GM11168 (cell line): ENCODE measurements at regions not wholly inside any gene's neighbourhood (a gene's known extent, or its start where the extent isn't known, plus 50 kb on each side); places are given as distances from the start of the nearest gene placed in this dataset.

Experiments used
- in situ Hi-C: fragments of 300-500 bp; cut with MboI; formaldehyde crosslinking; loops from one replicate; pipeline ENCODE4 v1.12.0; 2022; ENCODE audit warnings: low sequenced_read_pairs; ENCODE audit not compliant: unreplicated experiment

DNA sequence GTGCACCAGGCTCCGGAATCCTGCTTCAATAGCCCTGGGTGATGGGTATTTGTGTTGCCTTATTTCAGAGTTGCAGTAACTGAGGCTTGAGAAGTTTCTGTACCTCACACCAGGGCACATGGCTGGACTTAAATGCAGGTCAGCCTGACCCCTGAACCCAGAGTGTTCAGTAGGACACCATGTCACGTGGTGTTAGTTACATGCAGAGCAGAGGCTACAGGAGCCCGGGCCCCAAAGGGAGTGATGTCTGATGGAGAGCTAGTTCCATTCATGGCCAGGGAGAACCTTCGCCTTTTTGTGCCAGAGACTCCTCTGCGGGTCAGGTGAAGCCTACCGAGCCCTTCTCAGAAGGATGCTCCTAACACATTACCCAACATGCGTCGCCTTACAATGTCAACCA lies 161.4 kb upstream of the CST7 start:
- in situ Hi-C loops: no loop called here

GRCh38 chr20:24789877-24790276 lies 159.2 kb upstream of the CST7 start:
- in situ Hi-C loops: no loop called here

GRCh38 chr20:24790746-24791283 lies 158.3 kb upstream of the CST7 start:
- in situ Hi-C loops: no loop called here

DNA sequence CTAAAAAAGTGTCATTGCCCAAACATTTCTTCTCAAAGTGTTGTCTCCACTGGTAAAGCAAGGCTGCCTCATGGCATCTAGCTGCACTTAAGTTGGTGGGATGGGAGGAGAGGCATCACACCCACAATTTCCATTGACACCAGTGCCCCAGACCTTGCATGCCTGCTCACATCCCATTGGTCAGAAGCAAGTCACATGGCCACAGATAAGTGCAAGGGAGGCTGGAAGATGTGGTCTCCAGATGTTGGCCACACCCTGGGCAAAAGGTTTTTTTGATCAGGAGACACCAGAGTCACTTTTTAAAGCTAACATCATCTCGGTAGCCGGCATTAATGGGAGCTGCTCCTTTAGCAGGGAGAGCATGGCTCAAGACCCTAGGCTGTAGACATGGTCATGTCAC lies 157.1 kb upstream of the CST7 start:
- in situ Hi-C loops: no loop called here

- in situ Hi-C loops: no loop called here
Observed at GRCh38 chr20:24792641-24793495, 156.2 kb upstream of the CST7 start.

DNA sequence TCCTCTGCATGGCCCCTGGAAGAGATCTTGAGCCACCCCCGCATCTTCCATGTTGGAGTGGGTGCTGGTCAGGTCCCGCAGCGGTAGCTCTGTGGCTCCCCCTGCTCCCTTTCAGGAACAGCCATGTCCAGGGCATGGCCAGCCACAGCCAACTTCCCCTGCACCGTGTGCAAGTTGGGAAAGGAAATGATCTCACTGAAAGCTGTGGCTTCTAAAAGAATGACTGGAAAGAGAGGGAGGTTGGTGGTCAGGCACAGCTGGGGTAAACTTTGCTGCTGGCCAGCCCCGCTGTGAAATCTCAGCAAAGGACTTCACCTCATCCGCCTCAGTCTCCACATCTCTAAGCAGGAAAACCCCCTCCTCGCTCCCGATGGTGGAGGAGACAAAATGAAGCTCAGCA lies 153.6 kb upstream of the CST7 start:
- in situ Hi-C loops: no loop called here

GRCh38 chr20:24796236-24796635 lies 152.8 kb upstream of the CST7 start:
- in situ Hi-C loops: no loop called here

- in situ Hi-C loops: no loop called here
Observed at GRCh38 chr20:24797113-24797512, 152.0 kb upstream of the CST7 start.

DNA sequence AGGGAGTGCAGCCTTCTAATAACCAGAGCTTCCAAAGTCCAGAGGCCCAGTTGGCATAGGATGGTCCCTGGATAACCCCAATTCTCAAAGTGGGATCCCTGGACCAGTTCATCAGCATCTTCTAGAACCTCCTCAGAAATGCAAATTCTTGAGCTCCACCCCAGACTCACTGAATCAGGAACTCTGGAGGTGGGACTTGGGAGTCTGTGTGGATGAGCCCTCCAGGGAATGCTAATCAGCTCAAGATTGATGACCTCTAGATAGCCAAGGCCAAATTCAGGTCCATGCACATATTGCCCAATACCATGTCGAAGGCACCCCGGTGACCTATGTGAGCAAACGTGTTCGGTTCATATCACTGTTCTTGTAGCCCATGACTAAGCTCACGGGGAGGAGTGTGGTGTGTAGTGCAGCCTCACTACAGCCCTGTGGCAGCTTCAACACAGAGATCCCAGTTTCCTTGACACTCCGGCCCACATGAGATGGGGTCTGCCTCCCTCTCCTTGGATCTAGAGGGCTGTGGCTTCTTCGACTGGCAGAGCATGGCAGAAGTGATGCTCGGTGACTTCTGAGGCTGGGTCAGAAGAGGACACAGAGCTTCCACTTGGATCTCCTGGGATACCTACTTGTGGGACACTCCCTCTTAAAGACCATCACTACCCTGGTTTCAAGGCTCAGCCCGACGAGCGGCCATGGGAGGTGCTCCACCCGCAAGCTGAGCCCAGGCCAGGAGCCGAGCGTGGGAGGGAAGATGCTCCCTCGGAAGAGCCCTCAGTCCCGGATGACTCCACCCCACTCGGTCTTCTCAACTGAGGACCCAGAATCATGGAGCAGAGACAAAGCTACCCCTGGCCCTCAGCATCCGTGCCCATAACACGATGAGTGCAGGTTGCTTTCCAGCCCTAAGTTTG lies 151.1 kb upstream of the CST7 start:
- in situ Hi-C loops: no loop called here

GRCh38 chr20:24798930-24799705 lies 150.0 kb upstream of the CST7 start:
- in situ Hi-C loops: no loop called here

GRCh38 chr20:24799971-24800580 lies 149.0 kb upstream of the CST7 start:
- in situ Hi-C loops: no loop called here

GRCh38 chr20:24802286-24802820 lies 146.7 kb upstream of the CST7 start:
- in situ Hi-C loops: no loop called here

- in situ Hi-C loops: no loop called here
Observed at GRCh38 chr20:24804481-24805206, 144.4 kb upstream of the CST7 start.

DNA sequence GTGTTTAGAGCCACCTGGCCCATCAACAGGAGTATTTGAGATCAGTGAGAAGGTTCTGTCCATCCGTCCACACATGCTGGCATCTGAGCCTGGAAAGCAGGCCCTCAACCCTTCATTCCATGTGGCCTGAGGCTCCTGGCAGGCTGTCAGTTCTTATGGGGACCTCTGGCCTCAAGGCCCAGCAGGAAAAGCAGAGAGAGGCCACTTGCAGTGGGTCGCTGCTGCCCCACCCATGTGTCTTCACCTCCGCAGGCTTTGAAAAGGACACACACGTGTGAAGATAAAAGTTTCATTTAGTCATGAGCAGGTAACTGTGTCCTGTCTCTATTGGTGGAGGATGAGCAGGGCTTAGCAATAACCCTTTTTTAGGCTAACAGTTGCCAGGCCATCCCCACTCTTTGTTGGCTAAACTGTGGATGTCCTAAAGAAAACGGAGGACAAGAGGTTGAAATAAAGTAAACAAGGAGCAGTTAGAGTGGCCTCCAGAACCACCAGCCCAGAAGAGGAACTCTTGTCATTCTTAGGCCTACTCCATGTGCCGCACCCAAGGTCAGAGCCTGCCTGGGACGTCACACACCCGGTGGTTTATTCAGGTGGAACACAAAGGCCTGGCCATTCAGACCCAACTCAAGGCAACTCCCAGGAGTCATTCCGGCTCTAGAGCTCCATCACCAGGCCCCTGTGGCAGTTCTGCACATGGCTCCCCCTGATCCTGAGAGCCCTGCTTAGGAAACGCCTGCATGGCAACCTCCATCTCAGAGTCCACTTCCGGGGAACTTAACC lies 143.4 kb upstream of the CST7 start:
- in situ Hi-C loops: no loop called here

DNA sequence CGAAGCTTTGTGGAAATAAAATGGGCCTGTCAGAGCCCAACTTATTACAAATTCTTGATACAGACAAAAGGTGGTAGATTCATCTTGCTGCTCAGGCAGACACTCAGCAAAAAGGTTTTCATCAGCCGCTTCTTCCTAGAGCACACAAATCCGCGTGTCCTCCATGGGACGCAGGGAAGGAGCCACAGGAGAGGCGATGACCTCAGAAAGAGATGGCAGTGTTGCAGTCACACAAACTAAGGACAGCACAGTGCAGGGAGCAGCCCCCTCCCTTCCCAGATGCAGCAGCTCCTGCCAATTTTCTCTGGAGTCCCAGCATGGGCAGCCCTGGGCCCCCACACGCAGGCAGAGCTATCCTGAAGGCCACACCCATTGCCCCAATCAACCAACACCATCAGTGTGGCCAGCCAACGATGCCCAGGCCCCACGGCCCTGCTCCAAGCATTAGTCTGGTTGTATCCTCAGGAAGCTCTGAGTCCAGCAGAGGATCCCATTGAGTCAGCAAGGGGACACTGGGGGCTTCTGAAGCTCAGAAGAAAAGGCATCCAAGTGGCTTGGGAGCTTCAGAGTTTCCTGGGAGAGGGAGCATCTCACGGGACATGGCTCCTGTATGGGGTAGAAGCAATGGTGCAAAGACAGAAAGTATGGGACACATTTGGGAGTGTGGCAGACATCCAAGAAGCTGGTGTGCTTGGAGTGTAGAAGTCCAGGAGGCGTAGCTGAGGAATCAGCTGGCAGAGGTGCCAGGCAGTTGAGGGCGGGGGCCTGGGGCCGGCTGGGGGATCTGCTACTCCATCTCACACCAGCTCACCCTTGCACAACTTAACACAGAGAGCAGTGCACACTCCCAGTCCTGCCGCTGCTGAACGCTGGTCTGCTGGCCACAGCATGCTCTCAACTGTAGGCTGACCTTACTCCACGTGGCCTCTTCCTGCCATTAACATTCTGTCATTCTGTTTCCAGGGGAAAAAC lies 142.1 kb upstream of the CST7 start:
- in situ Hi-C loops: no loop called here

GRCh38 chr20:24808616-24809015 lies 140.5 kb upstream of the CST7 start:
- in situ Hi-C loops: no loop called here

- in situ Hi-C loops: no loop called here
Observed at GRCh38 chr20:24809606-24810005, 139.5 kb upstream of the CST7 start.
